DND-41 (cell line): ENCODE measurements at regions not wholly inside any gene's neighbourhood (a gene's known extent, or its start where the extent isn't known, plus 50 kb on each side); places are given as distances from the start of the nearest gene placed in this dataset.

ENCODE experiments used
- EZH2 ChIP-seq: IDR thresholded peaks from 3 replicates; pipeline ENCODE4 v1.6.1; 2012; ENCODE audit warnings: borderline replicate concordance, low read depth, mild to moderate bottlenecking, moderate library complexity, low read length, inconsistent platforms; ENCODE audit not compliant: severe bottlenecking
- TF ChIP-seq, protein P1 (sequence below): IDR thresholded peaks from 2 replicates; pipeline ENCODE4 v1.5.1; 2012; ENCODE audit warnings: borderline replicate concordance, low read length, moderate library complexity, mild to moderate bottlenecking; ENCODE audit not compliant: poor library complexity, severe bottlenecking; ENCODE audit errors: extremely low read depth

DNA sequence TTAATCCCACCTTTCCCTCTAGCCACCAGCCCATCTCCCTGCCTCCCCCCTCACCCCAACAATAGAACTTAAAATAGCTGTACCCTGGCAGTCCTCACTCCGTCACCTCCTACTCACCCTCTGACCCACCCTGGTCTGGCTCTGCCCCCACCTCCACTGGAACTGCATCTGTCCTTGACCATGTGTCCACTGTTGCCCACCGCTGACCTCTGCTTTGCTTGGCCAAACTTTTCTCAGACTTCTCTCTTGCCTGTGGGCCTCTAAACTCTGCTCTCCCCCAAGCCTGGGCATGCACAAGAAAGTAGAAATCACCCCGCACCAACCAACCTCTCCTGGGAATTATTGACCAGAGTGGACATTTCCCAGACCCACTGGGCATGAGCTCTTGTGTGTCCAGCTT lies 169.8 kb downstream of the WSCD1 start:
- TF ChIP-seq, protein P1, sequence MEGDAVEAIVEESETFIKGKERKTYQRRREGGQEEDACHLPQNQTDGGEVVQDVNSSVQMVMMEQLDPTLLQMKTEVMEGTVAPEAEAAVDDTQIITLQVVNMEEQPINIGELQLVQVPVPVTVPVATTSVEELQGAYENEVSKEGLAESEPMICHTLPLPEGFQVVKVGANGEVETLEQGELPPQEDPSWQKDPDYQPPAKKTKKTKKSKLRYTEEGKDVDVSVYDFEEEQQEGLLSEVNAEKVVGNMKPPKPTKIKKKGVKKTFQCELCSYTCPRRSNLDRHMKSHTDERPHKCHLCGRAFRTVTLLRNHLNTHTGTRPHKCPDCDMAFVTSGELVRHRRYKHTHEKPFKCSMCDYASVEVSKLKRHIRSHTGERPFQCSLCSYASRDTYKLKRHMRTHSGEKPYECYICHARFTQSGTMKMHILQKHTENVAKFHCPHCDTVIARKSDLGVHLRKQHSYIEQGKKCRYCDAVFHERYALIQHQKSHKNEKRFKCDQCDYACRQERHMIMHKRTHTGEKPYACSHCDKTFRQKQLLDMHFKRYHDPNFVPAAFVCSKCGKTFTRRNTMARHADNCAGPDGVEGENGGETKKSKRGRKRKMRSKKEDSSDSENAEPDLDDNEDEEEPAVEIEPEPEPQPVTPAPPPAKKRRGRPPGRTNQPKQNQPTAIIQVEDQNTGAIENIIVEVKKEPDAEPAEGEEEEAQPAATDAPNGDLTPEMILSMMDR = no peak
- no peak for TF ChIP-seq EZH2
